ENCODE measurements at regions not wholly inside any gene's neighbourhood (a gene's known extent, or its start where the extent isn't known, plus 50 kb on each side); places are given as distances from the start of the nearest gene placed in this dataset.
"Not testable (repeated sequence)": the region's sequence is repeated elsewhere in the genome, so short reads cannot be mapped to it uniquely, and the experiment has no call there.

GRCh38 chr14:55767286-55767685, 187.3 kb downstream of the KTN1 start:
- DNase-seq (ENCODE audit: low read depth in 2 of 2): no peak

GRCh38 chr14:55769877-55770276, 189.9 kb downstream of the KTN1 start:
- no peak for DNase-seq (ENCODE audit: low read depth in 2 of 2)

- no peak for DNase-seq (ENCODE audit: low read depth in 2 of 2)
Observed at GRCh38 chr14:55771242-55771981, 191.4 kb downstream of the KTN1 start.

- DNase-seq (ENCODE audit: low read depth in 2 of 2): no peak
Observed at GRCh38 chr14:55772486-55772885, 192.5 kb downstream of the KTN1 start.

GRCh38 chr14:55773312-55773711, 193.3 kb downstream of the KTN1 start:
- DNase-seq (ENCODE audit: low read depth in 2 of 2): no peak

- DNase-seq (ENCODE audit: low read depth in 2 of 2): no peak
Observed at GRCh38 chr14:55773984-55774545, 194.1 kb downstream of the KTN1 start.

- DNase-seq (ENCODE audit: low read depth in 2 of 2): no peak
Observed at GRCh38 chr14:55777877-55778276, 197.9 kb downstream of the KTN1 start.

- no peak for DNase-seq (ENCODE audit: low read depth in 2 of 2)
Observed at GRCh38 chr14:55780156-55780946, 200.3 kb downstream of the KTN1 start.

- DNase-seq (ENCODE audit: low read depth in 2 of 2): no peak
Observed at GRCh38 chr14:55781046-55781445, 201.0 kb downstream of the KTN1 start.

- DNase-seq (ENCODE audit: low read depth in 2 of 2): no peak
Observed at GRCh38 chr14:55782166-55782565, 202.2 kb downstream of the KTN1 start.

GRCh38 chr14:55789406-55789805, 209.4 kb downstream of the KTN1 start:
- no peak for DNase-seq (ENCODE audit: low read depth in 2 of 2)

GRCh38 chr14:55794655-55795595, 214.9 kb downstream of the KTN1 start:
- DNase-seq (ENCODE audit: low read depth in 2 of 2): no peak

- DNase-seq (ENCODE audit: low read depth in 2 of 2): not testable (repeated sequence)
Observed at GRCh38 chr14:55796513-55796912, 216.5 kb downstream of the KTN1 start.

GRCh38 chr14:55798406-55798805, 218.4 kb downstream of the KTN1 start:
- no peak for DNase-seq (ENCODE audit: low read depth in 2 of 2)

GRCh38 chr14:55799508-55800095, 219.6 kb downstream of the KTN1 start:
- DNase-seq (ENCODE audit: low read depth in 2 of 2): no peak

GRCh38 chr14:55800156-55800785, 220.3 kb downstream of the KTN1 start:
- no peak for DNase-seq (ENCODE audit: low read depth in 2 of 2)

GRCh38 chr14:55801121-55801520, 221.1 kb downstream of the KTN1 start:
- no peak for DNase-seq (ENCODE audit: low read depth in 2 of 2)

- no peak for DNase-seq (ENCODE audit: low read depth in 2 of 2)
Observed at GRCh38 chr14:55802986-55803872, 223.2 kb downstream of the KTN1 start.

- DNase-seq (ENCODE audit: low read depth in 2 of 2): no peak
Observed at GRCh38 chr14:55803873-55804553, 224.0 kb downstream of the KTN1 start.
